HepG2 (cell line): ENCODE measurements at regions not wholly inside any gene's neighbourhood (a gene's known extent, or its start where the extent isn't known, plus 50 kb on each side); places are given as distances from the start of the nearest gene placed in this dataset.

Experiments
- ATAC-seq: fragments of 200-7000 bp; cut with Tn5 transposase; 3 replicates; pipeline ENCODE4 v1.9.1; 2020; ENCODE audit warnings: mild to moderate bottlenecking, moderate library complexity
- BruUV-seq: library from RNA; stranded (reverse); fragments of 400-500 nt; replicated peaks from 2 replicates; lab custom pipeline; 2021; lab: Mats Ljungman, UMichigan
- CTCF ChIA-PET: fragments of 300-600 bp; formaldehyde crosslinking; extraction: SDS; loops from one replicate; lab custom pipeline; 2021; ENCODE audit warnings: low total read pairs, inconsistent platforms, low intra/inter-chr PET ratio; lab: Yijun Ruan, JAX
- POLR2A ChIA-PET: fragments of 350-600 bp; sonication (Branson Sonifier 250); formaldehyde crosslinking; loops from one replicate; lab custom pipeline; 2020; ENCODE audit warnings: antibody characterized with exemption, inconsistent platforms; lab: Yijun Ruan, JAX
- DNase-seq: peaks from one replicate; pipeline ENCODE4 v3.0.0-alpha.2; 2015; ENCODE audit warnings: low spot score
- FAIRE-seq: peaks from 3 replicates; lab custom pipeline; 2011; peaks lifted over from hg19 to GRCh38; lab: Jason Lieb, UNC
- H2AFZ ChIP-seq: one replicate; pipeline ENCODE4 v1.6.1; 2011; ENCODE audit warnings: low read length, inconsistent platforms
- H3K27ac ChIP-seq: fragments of 300-600 bp; 3 replicates; pipeline ENCODE4 v1.8.0; 2011; ENCODE audit warnings: mixed run types, mild to moderate bottlenecking, mixed read lengths, low read length, inconsistent platforms; ENCODE audit not compliant: insufficient read depth; ENCODE audit errors: extremely low read length
- H3K27me3 ChIP-seq, 2 experiments: fragments of 200-600 bp in 1 of 2; 2 replicates in 1 of 2; 3 replicates in 1 of 2; pipeline versions ENCODE4 v1.6.0 to v1.8.0; 2011; ENCODE audit warnings: low read length in 2 of 2, mild to moderate bottlenecking in 2 of 2, moderate library complexity in 2 of 2, inconsistent platforms in 1 of 2; ENCODE audit not compliant: insufficient read depth in 2 of 2, control insufficient read depth in 1 of 2
- H3K36me3 ChIP-seq, 2 experiments: fragments of 200-600 bp in 1 of 2; replicated peaks in 1 of 2; 2 replicates in 1 of 2; 3 replicates in 1 of 2; pipeline versions ENCODE4 v1.5.1 to v1.8.0; 2011; ENCODE audit warnings: low read length in 2 of 2, inconsistent platforms in 1 of 2; ENCODE audit not compliant: insufficient read depth in 2 of 2, control insufficient read depth in 1 of 2
- H3K4me1 ChIP-seq: 2 replicates; pipeline ENCODE4 v1.5.1; 2012; ENCODE audit warnings: low read length, inconsistent platforms; ENCODE audit not compliant: insufficient read depth
- H3K4me2 ChIP-seq: 2 replicates; pipeline ENCODE4 v1.6.0; 2011; ENCODE audit warnings: low read depth, low read length, inconsistent platforms
- H3K4me3 ChIP-seq, 3 experiments: fragments of 200-600 bp in 1 of 3; sonication (generic), shearing (Covaris generic) in 1 of 3; replicated peaks in 1 of 3; 2 replicates each; pipeline ENCODE4 v1.5.1; 2011 to 2016; ENCODE audit warnings: low read length in 3 of 3, inconsistent platforms in 2 of 3, low read depth in 2 of 3, mild to moderate bottlenecking in 2 of 3, control low read depth in 1 of 3, mixed read lengths in 1 of 3; ENCODE audit not compliant: insufficient read depth in 1 of 3
- H3K79me2 ChIP-seq: one replicate; pipeline ENCODE4 v1.6.1; 2011; ENCODE audit warnings: low read length, inconsistent platforms; ENCODE audit not compliant: insufficient read depth
- H3K9ac ChIP-seq: 2 replicates; pipeline ENCODE4 v1.6.0; 2011; ENCODE audit warnings: mild to moderate bottlenecking, low read depth, low read length, inconsistent platforms; ENCODE audit not compliant: insufficient read depth
- H3K9me3 ChIP-seq: 2 replicates; pipeline ENCODE4 v1.5.1; 2012; ENCODE audit warnings: mild to moderate bottlenecking, low read length
- H4K20me1 ChIP-seq: 2 replicates; pipeline ENCODE4 v1.6.0; 2011; ENCODE audit warnings: inconsistent platforms, mild to moderate bottlenecking, low read length, moderate library complexity; ENCODE audit not compliant: insufficient read depth
- AGO1 ChIP-seq: fragments of 200-400 bp; formaldehyde crosslinking; IDR thresholded peaks from 2 replicates; pipeline ENCODE4 v1.6.1; 2017; ENCODE audit warnings: mild to moderate bottlenecking, low read depth, low read length, moderate library complexity; ENCODE audit not compliant: poor library complexity, severe bottlenecking
- ARNTL ChIP-seq: sonication (generic); formaldehyde crosslinking; IDR thresholded peaks from 2 replicates; pipeline ENCODE4 v1.4.0; 2020; ENCODE audit warnings: mild to moderate bottlenecking, missing genetic modification reagents
- FLYWCH1 ChIP-seq: sonication (generic); formaldehyde crosslinking; IDR thresholded peaks from 2 replicates; pipeline ENCODE4 v1.8.1; 2023; ENCODE audit warnings: mild to moderate bottlenecking, missing genetic modification reagents
- HDAC2 ChIP-seq: sonication (generic); formaldehyde crosslinking; IDR thresholded peaks from 2 replicates; pipeline ENCODE4 v1.4.0; 2020; ENCODE audit warnings: missing genetic modification reagents
- KAT2B ChIP-seq: fragments of 150-350 bp; IDR thresholded peaks from 2 replicates; pipeline ENCODE4 v1.6.1; 2014; ENCODE audit warnings: low read depth, low read length, borderline replicate concordance
- MAFK ChIP-seq, 2 experiments: IDR thresholded peaks in 1 of 2; conservative IDR thresholded peaks in 1 of 2; 2 replicates each; pipeline ENCODE4 v1.6.1; 2011; ENCODE audit warnings: improper control_type of control experiment in 2 of 2, low read length in 2 of 2
- RAD51 ChIP-seq: fragments of 450-650 bp; IDR thresholded peaks from 2 replicates; pipeline ENCODE4 v1.6.1; 2016; ENCODE audit warnings: borderline replicate concordance
- RARG ChIP-seq: sonication (generic); formaldehyde crosslinking; IDR thresholded peaks from 2 replicates; pipeline ENCODE4 v1.4.0; 2020; ENCODE audit warnings: low read depth, mild to moderate bottlenecking, missing genetic modification reagents
- RFXAP ChIP-seq: sonication (generic); formaldehyde crosslinking; IDR thresholded peaks from 2 replicates; pipeline ENCODE4 v1.4.0; 2020; ENCODE audit warnings: missing genetic modification reagents, borderline replicate concordance
- SP2 ChIP-seq: sonication (generic); formaldehyde crosslinking; IDR thresholded peaks from 2 replicates; pipeline ENCODE4 v1.5.1; 2020; ENCODE audit warnings: mild to moderate bottlenecking, missing genetic modification reagents
- SPEN ChIP-seq: sonication (generic); formaldehyde crosslinking; IDR thresholded peaks from 2 replicates; pipeline ENCODE4 v1.5.1; 2020; ENCODE audit warnings: low read depth, mild to moderate bottlenecking, missing genetic modification reagents
- TEAD3 ChIP-seq: optimal IDR thresholded peaks from 2 replicates; pipeline ENCODE3; 2016; ENCODE audit warnings: borderline replicate concordance
- ZNF543 ChIP-seq: sonication (generic); formaldehyde crosslinking; IDR thresholded peaks from 2 replicates; pipeline ENCODE4 v1.4.0; 2020; ENCODE audit warnings: mild to moderate bottlenecking, missing genetic modification reagents
- ZNF674 ChIP-seq: sonication (generic); formaldehyde crosslinking; IDR thresholded peaks from 2 replicates; pipeline ENCODE4 v1.5.0; 2020; ENCODE audit warnings: low read depth, mild to moderate bottlenecking, missing genetic modification reagents
- WGBS: methylation state at CpG from one replicate; pipeline ENCODE4 v1.1.6; 2017; ENCODE audit warnings: low lambda C conversion rate; 5-methylcytosine and 5-hydroxymethylcytosine counted together
- in situ Hi-C: cut with HindIII; loops from 2 replicates; pipeline ENCODE4 v1.10.0; 2017; ENCODE audit warnings: low pct_unique_long_range_greater_than_20kb; ENCODE audit not compliant: extremely low pct_ligation_motif_present
- intact Hi-C: fragments of 100-400 bp; cut with micrococcal nuclease; formaldehyde crosslinking; loops from one replicate; pipeline ENCODE4 v1.10.0; 2022; ENCODE audit not compliant: unreplicated experiment
- TF ChIP-seq, protein P1 (sequence below): sonication (generic); formaldehyde crosslinking; IDR thresholded peaks from 2 replicates; pipeline ENCODE4 v1.4.0; 2020; ENCODE audit warnings: missing genetic modification reagents
- TF ChIP-seq, protein P2 (sequence below): sonication (generic); formaldehyde crosslinking; IDR thresholded peaks from 2 replicates; pipeline ENCODE4 v1.8.0; 2022; ENCODE audit warnings: mild to moderate bottlenecking, missing genetic modification reagents, moderate library complexity

DNA sequence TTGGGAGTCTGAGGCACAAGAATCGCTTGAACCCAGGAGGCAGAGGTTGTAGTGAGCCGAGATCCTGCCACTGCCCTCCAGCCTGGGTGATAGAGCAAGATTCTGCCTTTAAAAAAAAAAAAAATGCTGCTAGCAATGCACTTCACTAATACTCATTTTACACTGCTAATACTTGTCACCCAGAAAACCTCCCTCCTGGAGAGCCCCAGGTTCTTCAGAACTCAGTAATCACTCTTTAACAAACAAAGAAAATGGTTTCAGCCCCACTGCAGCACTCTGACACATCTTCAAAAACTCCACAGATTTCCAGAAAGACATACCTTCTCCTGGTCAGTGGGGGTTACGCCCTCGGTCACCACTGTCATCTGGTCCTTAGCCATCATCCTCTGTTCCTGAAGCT lies 366.7 kb downstream of the SHQ1 start:
- Histone ChIP-seq H3K4me1 (peaks cover 14% of the 10 kb centered on the region), H2AFZ (no peak overlapping the region), H3K9ac (no peak overlapping the region), H3K27ac (no peak overlapping the region), H3K4me3 (no peak overlapping the region), H3K36me3 (no peaks in the 10 kb centered on the region), H3K27me3 (peaks cover 0 to 2% of the 10 kb centered on the region in 2 experiments; a peak in 3 of 5 replicates), H3K4me2 (no peak overlapping the region), H3K79me2 (no peaks in the 10 kb centered on the region), H4K20me1 (no peaks in the 10 kb centered on the region), H3K9me3 (no peaks in the 10 kb centered on the region)
- TF ChIP-seq ARNTL (CRISPR knock-in tag), result no peak
- TF ChIP-seq ZNF674 (CRISPR knock-in tag), result no peak
- TF ChIP-seq AGO1, result no peak
- TF ChIP-seq RFXAP, result no peak
- TF ChIP-seq, protein P1, sequence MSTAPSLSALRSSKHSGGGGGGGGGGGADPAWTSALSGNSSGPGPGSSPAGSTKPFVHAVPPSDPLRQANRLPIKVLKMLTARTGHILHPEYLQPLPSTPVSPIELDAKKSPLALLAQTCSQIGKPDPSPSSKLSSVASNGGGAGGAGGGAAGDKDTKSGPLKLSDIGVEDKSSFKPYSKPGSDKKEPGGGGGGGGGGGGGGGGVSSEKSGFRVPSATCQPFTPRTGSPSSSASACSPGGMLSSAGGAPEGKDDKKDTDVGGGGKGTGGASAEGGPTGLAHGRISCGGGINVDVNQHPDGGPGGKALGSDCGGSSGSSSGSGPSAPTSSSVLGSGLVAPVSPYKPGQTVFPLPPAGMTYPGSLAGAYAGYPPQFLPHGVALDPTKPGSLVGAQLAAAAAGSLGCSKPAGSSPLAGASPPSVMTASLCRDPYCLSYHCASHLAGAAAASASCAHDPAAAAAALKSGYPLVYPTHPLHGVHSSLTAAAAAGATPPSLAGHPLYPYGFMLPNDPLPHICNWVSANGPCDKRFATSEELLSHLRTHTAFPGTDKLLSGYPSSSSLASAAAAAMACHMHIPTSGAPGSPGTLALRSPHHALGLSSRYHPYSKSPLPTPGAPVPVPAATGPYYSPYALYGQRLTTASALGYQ (CRISPR knock-in tag), result no peak
- TF ChIP-seq ZNF543 (CRISPR knock-in tag), result no peak
- no peak for TF ChIP-seq MAFK (conservative IDR thresholded peaks at IDR 0.05 in 1 of 2, IDR thresholded peaks at IDR 0.05 in 1 of 2; ENCODE audit: low read length in 2 of 2)
- no peak for TF ChIP-seq SP2 (CRISPR knock-in tag)
- TF ChIP-seq, protein P2, sequence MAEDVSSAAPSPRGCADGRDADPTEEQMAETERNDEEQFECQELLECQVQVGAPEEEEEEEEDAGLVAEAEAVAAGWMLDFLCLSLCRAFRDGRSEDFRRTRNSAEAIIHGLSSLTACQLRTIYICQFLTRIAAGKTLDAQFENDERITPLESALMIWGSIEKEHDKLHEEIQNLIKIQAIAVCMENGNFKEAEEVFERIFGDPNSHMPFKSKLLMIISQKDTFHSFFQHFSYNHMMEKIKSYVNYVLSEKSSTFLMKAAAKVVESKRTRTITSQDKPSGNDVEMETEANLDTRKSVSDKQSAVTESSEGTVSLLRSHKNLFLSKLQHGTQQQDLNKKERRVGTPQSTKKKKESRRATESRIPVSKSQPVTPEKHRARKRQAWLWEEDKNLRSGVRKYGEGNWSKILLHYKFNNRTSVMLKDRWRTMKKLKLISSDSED (CRISPR knock-in tag), result no peak
- no peak for TF ChIP-seq SPEN (CRISPR knock-in tag)
- TF ChIP-seq HDAC2, result no peak
- no peak for TF ChIP-seq TEAD3 (CRISPR knock-in tag)
- no peak for TF ChIP-seq FLYWCH1
- no peak for TF ChIP-seq RARG (CRISPR knock-in tag)
- no peak for TF ChIP-seq KAT2B
- no peak for TF ChIP-seq RAD51
- BruUV-seq, result no TSS peak
- no peak for ATAC-seq
- 33% methylated on average over 4 of the region's 4 CpGs for WGBS
- in situ Hi-C loops, result no loop called here
- ChIA-PET CTCF (no interaction called here), POLR2A (no interaction called here)
- FAIRE-seq, result no peak
- intact Hi-C loops, result no loop called here
- DNase-seq, result no peak
